HG03354 (cell line): ENCODE measurements at regions not wholly inside any gene's neighbourhood (a gene's known extent, or its start where the extent isn't known, plus 50 kb on each side); places are given as distances from the start of the nearest gene placed in this dataset.
"Not testable (repeated sequence)": the region's sequence is repeated elsewhere in the genome, so short reads cannot be mapped to it uniquely, and the experiment has no call there.

Experiments
- ATAC-seq: cut with Tn5 transposase; IDR thresholded peaks from one replicate; pipeline ENCODE4 v1.9.1; 2021; ENCODE audit warnings: mild to moderate bottlenecking; ENCODE audit not compliant: unreplicated experiment, poor library complexity, severe bottlenecking

DNA sequence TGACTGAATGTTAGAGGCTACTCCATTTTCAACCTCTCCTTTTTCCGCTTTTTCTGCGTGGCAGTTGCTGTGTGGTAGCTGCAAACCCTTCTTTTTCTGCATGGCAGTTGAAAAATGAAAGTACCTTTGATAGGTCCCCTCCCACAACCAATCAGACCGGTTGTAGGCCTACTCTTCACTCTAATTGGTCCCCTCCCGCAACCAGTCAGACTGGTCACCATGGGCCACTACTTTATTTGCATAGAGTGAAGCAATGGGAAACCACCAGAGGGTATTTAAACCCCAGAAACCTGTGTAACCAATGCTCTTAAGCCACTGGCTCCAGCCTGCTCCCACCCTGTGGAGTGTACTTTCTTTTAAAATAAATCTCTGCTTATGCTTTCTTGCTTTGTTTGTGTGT, 877.8 kb downstream of the FAM133A start:
- no peak for ATAC-seq

- ATAC-seq, result no peak
Measured at GRCh38 chrX:94560930-94561329, 886.9 kb downstream of the FAM133A start.

DNA sequence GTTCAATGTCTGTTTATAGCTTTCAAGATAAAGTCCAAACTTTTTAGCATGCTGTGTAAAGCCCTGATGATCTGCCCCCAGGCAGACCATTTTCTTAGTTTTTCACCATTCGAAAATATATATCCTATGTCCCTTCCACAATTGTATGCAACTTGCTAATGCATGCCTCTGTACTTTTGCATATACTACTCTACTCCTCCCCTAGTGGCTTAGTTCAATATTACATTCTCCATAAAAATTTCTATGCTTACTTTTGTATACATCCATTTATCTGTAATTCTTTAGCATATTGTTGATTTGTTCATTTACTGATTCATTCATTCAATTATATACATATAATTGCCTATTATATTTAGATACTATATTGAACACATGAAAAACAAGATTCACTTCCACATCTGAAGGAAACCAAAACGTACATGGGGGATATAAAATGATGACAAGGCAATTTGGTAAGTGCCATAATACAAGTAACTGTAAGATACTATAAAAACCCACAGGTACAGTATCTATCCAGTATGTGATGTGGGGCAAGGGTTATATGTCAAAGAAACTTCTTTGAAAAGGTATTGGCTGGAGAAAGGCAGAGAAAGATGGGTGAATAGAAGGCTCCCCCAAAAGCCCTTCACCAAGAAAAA, 902.5 kb downstream of the FAM133A start:
- ATAC-seq, result no peak

GRCh38 chrX:94600077-94600476, 926.1 kb downstream of the FAM133A start:
- no peak for ATAC-seq

GRCh38 chrX:94612140-94612539, 938.1 kb downstream of the FAM133A start:
- no peak for ATAC-seq

DNA sequence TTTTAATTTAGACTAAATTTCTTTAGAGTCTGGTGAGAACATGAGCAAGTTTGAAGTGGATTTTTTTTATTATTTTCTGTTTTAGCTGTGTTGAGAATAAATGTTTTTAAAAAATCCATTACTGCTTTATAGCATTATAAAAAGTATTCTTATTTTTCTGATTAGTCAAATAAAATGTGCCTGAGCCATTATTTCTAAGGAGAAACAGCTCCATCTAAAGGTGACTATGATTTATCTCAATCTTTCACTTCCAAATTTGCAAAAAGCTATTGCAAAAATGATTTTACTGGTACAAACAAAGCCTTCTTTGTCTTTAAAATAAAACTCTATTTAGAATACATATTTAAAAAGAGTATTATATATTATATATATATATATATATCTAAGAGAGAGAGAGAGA, 959.2 kb downstream of the FAM133A start:
- no peak for ATAC-seq

DNA sequence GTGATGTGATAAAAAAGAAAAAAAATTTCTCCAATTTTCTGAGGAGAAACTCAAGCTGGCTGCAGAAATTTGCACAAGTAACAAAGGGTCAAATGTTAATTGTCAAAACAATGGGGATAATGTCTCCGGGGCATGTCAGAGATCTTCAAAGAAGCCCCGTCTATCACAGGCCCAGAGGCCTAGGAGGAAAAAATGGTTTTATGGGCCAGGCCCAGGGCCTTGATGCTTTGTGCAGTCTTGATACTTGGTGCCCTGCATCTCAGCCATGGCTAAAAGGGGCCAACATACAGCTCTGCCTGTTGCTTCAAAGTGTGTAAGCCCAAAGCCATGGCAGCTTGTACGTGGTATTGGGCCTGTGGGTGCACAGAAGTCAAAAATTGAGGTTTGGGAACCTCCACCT, 961.0 kb downstream of the FAM133A start:
- no peak for ATAC-seq

- no peak for ATAC-seq
Measured at GRCh38 chrX:94645726-94646125, 971.7 kb downstream of the FAM133A start.

DNA sequence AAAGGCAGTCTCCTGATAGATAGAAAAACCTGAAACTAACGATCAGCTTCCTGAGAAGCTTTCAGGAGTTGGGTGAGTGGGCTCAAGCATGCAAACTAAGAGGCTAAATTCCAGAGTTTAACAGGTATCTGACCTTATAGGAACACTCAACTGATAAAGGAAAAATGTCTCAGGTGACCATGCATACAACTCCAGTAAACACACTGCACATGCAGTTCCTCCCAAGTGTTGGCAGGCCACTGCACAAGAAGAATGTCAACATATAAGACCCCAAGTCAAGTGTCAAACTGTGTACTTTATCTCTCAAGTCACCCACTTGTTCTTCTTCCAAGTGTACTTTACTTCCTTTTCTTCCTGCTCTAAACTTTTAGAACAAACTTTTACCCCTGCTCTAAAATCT, 981.2 kb downstream of the FAM133A start:
- ATAC-seq, result no peak

DNA sequence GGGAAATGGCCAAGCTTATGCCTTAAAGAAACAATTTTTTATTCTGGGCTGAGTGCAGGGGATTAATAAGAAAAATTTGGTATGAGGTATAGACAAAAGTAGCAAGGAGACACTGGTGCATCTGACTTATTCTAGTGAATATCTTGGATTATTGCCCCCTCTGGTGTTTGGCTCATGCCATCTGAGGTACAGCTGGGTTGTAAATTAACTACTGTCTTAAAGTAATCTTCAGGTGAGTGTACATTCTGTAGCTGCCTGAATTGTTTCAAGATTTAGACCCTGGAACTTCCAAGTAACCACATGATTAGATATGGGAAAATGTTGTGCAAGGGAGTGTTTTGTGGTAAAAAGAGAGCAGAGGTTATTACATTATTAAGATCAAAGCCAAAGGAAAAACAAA, 988.7 kb downstream of the FAM133A start:
- ATAC-seq, result no peak

- ATAC-seq, result no peak
Measured at GRCh38 chrX:94676285-94676684, 1002.3 kb downstream of the FAM133A start.

- no peak for ATAC-seq
Measured at GRCh38 chrX:94686071-94686470, 1012.1 kb downstream of the FAM133A start.

DNA sequence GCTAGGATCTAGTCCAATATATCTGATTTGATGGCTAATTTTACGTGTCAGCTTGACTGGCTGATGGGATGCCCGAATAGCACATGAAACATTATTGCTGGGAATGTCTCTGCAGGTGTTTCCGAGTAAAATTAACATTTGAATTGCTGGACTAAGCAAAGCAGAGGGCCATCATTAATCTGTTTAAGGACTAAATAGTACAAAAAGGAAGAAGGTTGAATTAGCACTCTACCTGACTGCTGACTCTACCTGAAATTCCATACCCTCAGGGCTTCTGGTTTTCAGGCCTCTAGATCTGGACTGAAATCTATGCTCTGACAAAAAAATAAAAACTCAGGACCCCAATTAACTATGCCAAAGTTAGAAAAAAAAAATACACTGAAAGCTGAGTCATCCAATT, 1021.9 kb downstream of the FAM133A start:
- ATAC-seq, result no peak

DNA sequence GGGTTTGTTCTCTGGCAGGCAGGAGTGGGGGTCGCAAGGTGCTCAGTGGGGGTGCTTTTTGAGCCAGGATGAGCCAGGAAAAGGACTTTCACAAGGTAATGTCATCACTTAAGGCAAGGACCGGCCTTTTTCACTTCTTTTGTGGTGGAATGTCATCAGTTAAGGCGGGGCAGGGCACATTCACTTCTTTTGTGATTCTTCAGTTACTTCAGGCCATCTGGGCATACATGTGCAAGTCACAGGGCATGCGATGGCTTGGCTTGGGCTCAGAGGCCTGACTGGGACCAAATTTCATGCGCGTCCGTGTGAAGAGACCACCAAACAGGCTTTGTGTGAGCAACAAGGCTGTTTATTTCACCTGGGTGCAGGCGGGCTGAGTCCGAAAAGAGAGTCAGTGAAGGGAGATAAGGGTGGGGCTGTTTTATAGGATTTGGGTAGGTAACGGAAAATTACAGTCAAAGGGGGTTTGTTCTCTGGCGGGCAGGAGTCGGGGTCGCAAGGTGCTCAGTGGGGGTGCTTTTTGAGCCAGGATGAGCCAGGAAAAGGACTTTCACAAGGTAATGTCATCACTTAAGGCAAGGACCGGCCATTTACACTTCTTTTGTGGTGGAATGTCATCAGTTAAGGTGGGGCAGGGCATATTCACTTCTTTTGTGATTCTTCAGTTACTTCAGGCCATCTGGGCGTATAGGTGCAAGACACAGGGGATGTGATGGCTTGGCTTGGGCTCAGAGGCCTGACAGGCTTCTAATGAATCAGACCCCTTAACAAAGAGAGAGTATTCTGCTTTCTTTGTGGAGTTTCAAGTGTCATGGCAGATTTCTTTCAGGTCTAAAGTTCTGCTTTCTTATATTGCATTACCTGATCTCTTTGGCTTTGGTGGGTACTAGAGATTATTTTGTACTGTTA, 1030.6 kb downstream of the FAM133A start:
- not testable (repeated sequence) for ATAC-seq

- ATAC-seq, result no peak
Measured at GRCh38 chrX:94721386-94721785, 1047.4 kb downstream of the FAM133A start.

DNA sequence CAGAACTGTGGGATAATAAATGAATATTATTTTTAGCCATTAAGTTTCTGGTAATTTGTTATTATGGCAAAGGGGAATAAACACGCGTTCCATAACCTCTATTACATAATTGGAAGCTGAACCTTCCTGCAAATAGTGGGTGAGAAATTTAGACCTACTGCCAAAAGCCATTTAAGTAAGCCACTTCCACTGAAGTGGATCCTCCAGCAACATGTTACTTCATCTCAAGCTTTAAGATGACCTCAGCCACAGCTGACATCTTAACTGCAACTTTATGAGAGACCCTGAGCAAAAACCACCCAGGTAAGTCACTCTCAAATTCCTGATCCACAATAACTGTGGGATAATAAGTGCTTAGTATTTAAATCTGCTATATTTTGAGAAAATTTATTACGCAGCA, 1048.6 kb downstream of the FAM133A start:
- ATAC-seq, result no peak

DNA sequence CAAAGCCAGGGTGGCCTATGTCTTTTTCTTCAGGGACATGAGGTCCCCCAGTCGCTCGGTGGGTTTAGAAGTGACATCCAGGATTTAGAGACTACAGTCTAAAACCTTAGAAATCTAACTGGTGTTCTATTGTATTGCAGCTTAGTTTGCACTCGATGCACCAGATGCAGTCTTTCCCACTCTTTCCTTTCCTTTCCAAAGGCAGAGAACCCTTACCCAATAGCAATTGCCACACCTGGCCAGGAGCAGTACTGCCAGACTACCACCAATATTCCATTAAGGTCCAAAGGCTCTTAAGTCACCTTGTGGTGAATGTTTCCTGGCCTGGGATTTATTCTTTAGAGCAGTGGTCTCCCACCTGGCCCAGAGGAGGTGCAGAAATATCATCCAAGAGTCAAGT, 1068.8 kb downstream of the FAM133A start:
- no peak for ATAC-seq

GRCh38 chrX:94743478-94743877, 1069.5 kb downstream of the FAM133A start:
- ATAC-seq, result no peak

DNA sequence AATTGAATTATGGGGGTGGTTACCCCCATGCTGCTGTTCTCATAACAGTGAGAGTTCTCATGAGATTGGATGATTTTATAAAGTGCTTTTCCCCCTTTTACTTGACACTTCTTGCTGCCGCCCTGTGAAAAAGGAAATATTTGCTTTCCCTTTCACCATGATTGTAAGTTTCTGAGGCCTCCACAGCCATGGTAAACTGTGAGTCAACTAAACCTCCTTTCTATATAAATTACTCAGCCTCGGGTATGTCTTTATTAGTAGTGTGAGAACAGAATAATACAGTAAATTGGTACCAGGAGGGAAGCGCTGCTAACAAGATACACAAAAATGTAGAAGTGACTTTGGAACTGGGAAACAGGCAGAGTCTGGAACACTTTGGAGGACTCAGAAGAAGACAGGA, 1070.8 kb downstream of the FAM133A start:
- ATAC-seq, result no peak

DNA sequence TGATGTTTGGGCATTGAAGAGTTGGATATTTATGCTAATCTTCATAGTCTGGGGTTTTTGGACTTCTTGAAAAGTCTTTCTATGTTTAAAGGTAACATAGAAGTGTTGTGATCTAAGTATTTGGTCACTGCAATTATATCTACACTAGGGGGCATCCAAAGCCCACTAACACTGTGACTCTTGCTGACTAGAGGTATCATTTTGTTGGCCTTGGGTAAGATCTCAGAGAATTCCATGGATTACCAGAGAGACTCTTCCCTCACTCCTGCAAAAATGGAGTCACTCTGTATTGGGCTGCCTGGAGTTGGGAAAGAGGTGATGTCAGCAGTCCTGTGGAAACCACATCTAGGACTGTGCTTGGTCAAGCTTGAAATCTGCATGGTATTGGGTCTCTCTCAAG, 1077.6 kb downstream of the FAM133A start:
- ATAC-seq, result no peak

GRCh38 chrX:94752434-94753169, 1078.6 kb downstream of the FAM133A start:
- ATAC-seq, result no peak
